HCT116 (cell line): ENCODE measurements at regions not wholly inside any gene's neighbourhood (a gene's known extent, or its start where the extent isn't known, plus 50 kb on each side); places are given as distances from the start of the nearest gene placed in this dataset.

Experiments used
- ATAC-seq: fragments of 200-7000 bp; cut with Tn5 transposase; 2 replicates; pipeline ENCODE4 v1.9.1; 2020; ENCODE audit warnings: mild to moderate bottlenecking, moderate library complexity
- BruUV-seq: library from RNA; stranded (reverse); fragments of 400-500 nt; replicated peaks from 2 replicates; lab custom pipeline; 2021; lab: Mats Ljungman, UMichigan
- CTCF ChIA-PET: fragments of 300-600 bp; sonication (Branson Sonifier 250); formaldehyde crosslinking; loops from one replicate; lab custom pipeline; 2021; ENCODE audit warnings: antibody characterized with exemption; lab: Charles Lee
- POLR2A ChIA-PET: fragments of 300-600, 350-600 bp; sonication (Branson Sonifier 250); formaldehyde crosslinking; loops from one replicate; lab custom pipeline; 2021; ENCODE audit warnings: antibody characterized with exemption; lab: Charles Lee
- RAD21 ChIA-PET, 2 experiments: fragments of 300-600 bp; sonication (Branson Sonifier 250); formaldehyde crosslinking; loops; one replicate each; lab custom pipeline; 2023; ENCODE audit warnings: low total read pairs in 2 of 2; ENCODE audit not compliant: uncharacterized antibody in 2 of 2, unreplicated experiment in 2 of 2, low non-redundant PET in 1 of 2; lab: Charles Lee
- DNase-seq: peaks from one replicate; pipeline ENCODE4 v3.0.0-alpha.2; 2010; ENCODE audit warnings: low read depth, low spot score
- H2AFZ ChIP-seq: fragments of 200-600 bp; shearing (Covaris generic), sonication (generic); 2 replicates; pipeline ENCODE4 v1.6.1; 2017; ENCODE audit warnings: low read depth, mixed run types, mixed read lengths, antibody characterized with exemption, low read length; ENCODE audit not compliant: poor library complexity, severe bottlenecking
- H3K27ac ChIP-seq: 2 replicates; pipeline ENCODE4 v1.5.1; 2012; ENCODE audit warnings: low read depth, low read length
- H3K27me3 ChIP-seq: fragments of 200-600 bp; sonication (generic); 2 replicates; pipeline ENCODE4 v1.6.1; 2016; ENCODE audit warnings: mixed run types, low read length, mixed read lengths; ENCODE audit not compliant: insufficient read depth
- H3K36me3 ChIP-seq, 2 experiments: fragments of 200-500 bp in 1 of 2; fragments of 200-600 bp in 1 of 2; sonication (Bioruptor generic) in 1 of 2; sonication (generic) in 1 of 2; 2 replicates each; pipeline versions ENCODE4 v1.5.1 to v1.6.1; 2014 to 2016; ENCODE audit warnings: low read length in 2 of 2, inconsistent platforms in 1 of 2, mixed read lengths in 1 of 2, mixed run types in 1 of 2; ENCODE audit not compliant: insufficient read depth in 2 of 2, control insufficient read depth in 1 of 2
- H3K4me1 ChIP-seq, 2 experiments: fragments of 200-600 bp in 1 of 2; sonication (generic) in 1 of 2; 2 replicates each; pipeline versions ENCODE4 v1.5.1 to v1.6.1; 2012 to 2017; ENCODE audit warnings: low read length in 2 of 2, inconsistent platforms in 1 of 2, mild to moderate bottlenecking in 1 of 2, mixed read lengths in 1 of 2, mixed run types in 1 of 2, moderate library complexity in 1 of 2; ENCODE audit not compliant: insufficient read depth in 2 of 2, control insufficient read depth in 1 of 2
- H3K4me2 ChIP-seq: fragments of 200-600 bp; sonication (generic); 2 replicates; pipeline ENCODE4 v1.6.1; 2017; ENCODE audit warnings: mixed run types, low read length, mixed read lengths
- H3K4me3 ChIP-seq, 2 experiments: fragments of 200-600 bp in 1 of 2; sonication (generic) in 1 of 2; replicated peaks in 1 of 2; 2 replicates each; pipeline ENCODE4 v1.5.1; 2011 to 2016; ENCODE audit warnings: low read length in 2 of 2, control low read depth in 1 of 2, low read depth in 1 of 2, mild to moderate bottlenecking in 1 of 2, mixed read lengths in 1 of 2, mixed run types in 1 of 2
- H3K79me2 ChIP-seq: fragments of 200-600 bp; sonication (generic); 2 replicates; pipeline ENCODE4 v1.6.1; 2017; ENCODE audit warnings: mild to moderate bottlenecking, mixed run types, low read length, moderate library complexity, mixed read lengths; ENCODE audit not compliant: insufficient read depth
- H3K9ac ChIP-seq: fragments of 200-600 bp; sonication (generic); 2 replicates; pipeline ENCODE4 v1.6.1; 2016; ENCODE audit warnings: low read length, mixed read lengths
- H3K9me2 ChIP-seq: fragments of 200-600 bp; sonication (generic), shearing (Covaris generic); 2 replicates; pipeline ENCODE4 v1.6.1; 2017; ENCODE audit warnings: mixed run types, mild to moderate bottlenecking, moderate library complexity; ENCODE audit not compliant: insufficient read depth
- H3K9me3 ChIP-seq, 2 experiments: fragments of 200-500 bp in 1 of 2; fragments of 200-600 bp in 1 of 2; sonication (Bioruptor generic) in 1 of 2; sonication (generic) in 1 of 2; 2 replicates each; pipeline ENCODE4 v1.6.1; 2014 to 2017; ENCODE audit warnings: low read length in 2 of 2, mixed read lengths in 2 of 2, inconsistent platforms in 1 of 2, low read depth in 1 of 2, mild to moderate bottlenecking in 1 of 2, mixed run types in 1 of 2, moderate library complexity in 1 of 2; ENCODE audit not compliant: control insufficient read depth in 1 of 2, insufficient read depth in 1 of 2
- H4K20me1 ChIP-seq: fragments of 200-600 bp; sonication (generic), shearing (Covaris generic); 2 replicates; pipeline ENCODE4 v1.6.1; 2017; ENCODE audit warnings: mixed run types, mild to moderate bottlenecking, moderate library complexity; ENCODE audit not compliant: insufficient read depth
- ATF3 ChIP-seq: IDR thresholded peaks from 2 replicates; pipeline ENCODE4 v1.6.1; 2012
- CBX3 ChIP-seq: IDR thresholded peaks from 2 replicates; pipeline ENCODE4 v1.6.1; 2012; ENCODE audit warnings: low read depth
- CEBPB ChIP-seq: IDR thresholded peaks from 2 replicates; pipeline ENCODE4 v1.6.1; 2012; ENCODE audit warnings: low read depth
- CTCF ChIP-seq, 3 experiments: fragments of 200-600 bp in 1 of 3; sonication (generic) in 1 of 3; IDR thresholded peaks in 2 of 3; conservative IDR thresholded peaks in 1 of 3; 2 replicates each; pipeline ENCODE4 v1.5.1; 2012 to 2017; ENCODE audit warnings: low read depth in 2 of 3, low read length in 2 of 3, antibody characterized with exemption in 1 of 3, borderline replicate concordance in 1 of 3, control low read depth in 1 of 3, mild to moderate bottlenecking in 1 of 3, mixed read lengths in 1 of 3, mixed run types in 1 of 3, moderate library complexity in 1 of 3; ENCODE audit not compliant: insufficient read depth in 1 of 3
- EGR1 ChIP-seq: IDR thresholded peaks from 2 replicates; pipeline ENCODE4 v1.6.1; 2012; ENCODE audit warnings: low read depth
- ELF1 ChIP-seq: IDR thresholded peaks from 2 replicates; pipeline ENCODE4 v1.6.1; 2012; ENCODE audit warnings: low read depth, borderline replicate concordance
- EZH2phosphoT487 ChIP-seq: fragments of 200-600 bp; IDR thresholded peaks from 2 replicates; pipeline ENCODE4 v1.6.1; 2018; ENCODE audit warnings: antibody characterized with exemption, borderline replicate concordance
- FOSL1 ChIP-seq: IDR thresholded peaks from 2 replicates; pipeline ENCODE4 v1.6.1; 2012; ENCODE audit warnings: low read depth
- MAX ChIP-seq: IDR thresholded peaks from 2 replicates; pipeline ENCODE4 v1.6.1; 2012
- POLR2A ChIP-seq: IDR thresholded peaks from 2 replicates; pipeline ENCODE4 v1.7.0; 2011; ENCODE audit warnings: borderline replicate concordance; ENCODE audit not compliant: insufficient read depth, insufficient read length; ENCODE audit errors: extremely low read depth
- POLR2AphosphoS5 ChIP-seq: IDR thresholded peaks from 2 replicates; pipeline ENCODE4 v1.6.1; 2011; ENCODE audit warnings: mild to moderate bottlenecking, low read depth, low read length, moderate library complexity
- RAD21 ChIP-seq: IDR thresholded peaks from 2 replicates; pipeline ENCODE4 v1.6.1; 2012; ENCODE audit warnings: low read depth, mild to moderate bottlenecking
- SP1 ChIP-seq: IDR thresholded peaks from 2 replicates; pipeline ENCODE4 v1.6.1; 2012; ENCODE audit warnings: low read depth
- TCF7L2 ChIP-seq: IDR thresholded peaks from 2 replicates; pipeline ENCODE4 v1.7.0; 2011; ENCODE audit warnings: borderline replicate concordance, inconsistent platforms; ENCODE audit not compliant: insufficient read depth, insufficient read length; ENCODE audit errors: extremely low read depth
- YY1 ChIP-seq: IDR thresholded peaks from 2 replicates; pipeline ENCODE4 v1.6.1; 2011; ENCODE audit warnings: low read length, low read depth, moderate library complexity, mild to moderate bottlenecking; ENCODE audit not compliant: insufficient replicate concordance; ENCODE audit errors: extremely low read depth
- ZFX ChIP-seq: fragments of 450-650 bp; IDR thresholded peaks from 2 replicates; pipeline ENCODE4 v1.6.1; 2017
- ZNF274 ChIP-seq: fragments of 200-500 bp; sonication (Bioruptor generic); IDR thresholded peaks from 2 replicates; pipeline ENCODE4 v1.6.1; 2014; ENCODE audit warnings: mild to moderate bottlenecking, low read depth, low read length, inconsistent platforms
- intact Hi-C: fragments of 100-400 bp; cut with micrococcal nuclease; formaldehyde crosslinking; loops from 2 replicates; pipeline ENCODE4 v1.10.0; 2022
- TF ChIP-seq, protein P1 (sequence below): IDR thresholded peaks from 2 replicates; pipeline ENCODE4 v1.6.1; 2011; ENCODE audit warnings: mild to moderate bottlenecking, low read length, moderate library complexity; ENCODE audit not compliant: insufficient replicate concordance; ENCODE audit errors: extremely low read depth
- TF ChIP-seq, protein P2 (sequence below): IDR thresholded peaks from 2 replicates; pipeline ENCODE4 v1.6.1; 2012; ENCODE audit warnings: low read depth

GRCh38 chr2:176963568-176964287 is 248.9 kb upstream of the HNRNPA3 start:
- H3K36me3 ChIP-seq, result no peaks in the 10 kb centered on the region
- TF ChIP-seq TCF7L2 (no peak), ZFX (no peak), POLR2AphosphoS5 (no peak), ELF1 (no peak), SP1 (no peak), YY1 (no peak), MAX (no peak), ZNF274 (no peak), RAD21 (no peak), EZH2phosphoT487 (no peak), CTCF (IDR thresholded peaks at IDR 0.05 in 2 of 3, conservative IDR thresholded peaks at IDR 0.05 in 1 of 3; ENCODE audit: borderline replicate concordance in 1 of 3, insufficient read depth in 1 of 3, low read depth in 2 of 3, low read length in 2 of 3) (no peak), EGR1 (no peak), CEBPB (no peak), POLR2A (no peak), CBX3 (no peak), FOSL1 (no peak), ATF3 (no peak)
- TF ChIP-seq, protein P1, sequence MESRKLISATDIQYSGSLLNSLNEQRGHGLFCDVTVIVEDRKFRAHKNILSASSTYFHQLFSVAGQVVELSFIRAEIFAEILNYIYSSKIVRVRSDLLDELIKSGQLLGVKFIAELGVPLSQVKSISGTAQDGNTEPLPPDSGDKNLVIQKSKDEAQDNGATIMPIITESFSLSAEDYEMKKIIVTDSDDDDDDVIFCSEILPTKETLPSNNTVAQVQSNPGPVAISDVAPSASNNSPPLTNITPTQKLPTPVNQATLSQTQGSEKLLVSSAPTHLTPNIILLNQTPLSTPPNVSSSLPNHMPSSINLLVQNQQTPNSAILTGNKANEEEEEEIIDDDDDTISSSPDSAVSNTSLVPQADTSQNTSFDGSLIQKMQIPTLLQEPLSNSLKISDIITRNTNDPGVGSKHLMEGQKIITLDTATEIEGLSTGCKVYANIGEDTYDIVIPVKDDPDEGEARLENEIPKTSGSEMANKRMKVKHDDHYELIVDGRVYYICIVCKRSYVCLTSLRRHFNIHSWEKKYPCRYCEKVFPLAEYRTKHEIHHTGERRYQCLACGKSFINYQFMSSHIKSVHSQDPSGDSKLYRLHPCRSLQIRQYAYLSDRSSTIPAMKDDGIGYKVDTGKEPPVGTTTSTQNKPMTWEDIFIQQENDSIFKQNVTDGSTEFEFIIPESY, result no peak
- TF ChIP-seq, protein P2, sequence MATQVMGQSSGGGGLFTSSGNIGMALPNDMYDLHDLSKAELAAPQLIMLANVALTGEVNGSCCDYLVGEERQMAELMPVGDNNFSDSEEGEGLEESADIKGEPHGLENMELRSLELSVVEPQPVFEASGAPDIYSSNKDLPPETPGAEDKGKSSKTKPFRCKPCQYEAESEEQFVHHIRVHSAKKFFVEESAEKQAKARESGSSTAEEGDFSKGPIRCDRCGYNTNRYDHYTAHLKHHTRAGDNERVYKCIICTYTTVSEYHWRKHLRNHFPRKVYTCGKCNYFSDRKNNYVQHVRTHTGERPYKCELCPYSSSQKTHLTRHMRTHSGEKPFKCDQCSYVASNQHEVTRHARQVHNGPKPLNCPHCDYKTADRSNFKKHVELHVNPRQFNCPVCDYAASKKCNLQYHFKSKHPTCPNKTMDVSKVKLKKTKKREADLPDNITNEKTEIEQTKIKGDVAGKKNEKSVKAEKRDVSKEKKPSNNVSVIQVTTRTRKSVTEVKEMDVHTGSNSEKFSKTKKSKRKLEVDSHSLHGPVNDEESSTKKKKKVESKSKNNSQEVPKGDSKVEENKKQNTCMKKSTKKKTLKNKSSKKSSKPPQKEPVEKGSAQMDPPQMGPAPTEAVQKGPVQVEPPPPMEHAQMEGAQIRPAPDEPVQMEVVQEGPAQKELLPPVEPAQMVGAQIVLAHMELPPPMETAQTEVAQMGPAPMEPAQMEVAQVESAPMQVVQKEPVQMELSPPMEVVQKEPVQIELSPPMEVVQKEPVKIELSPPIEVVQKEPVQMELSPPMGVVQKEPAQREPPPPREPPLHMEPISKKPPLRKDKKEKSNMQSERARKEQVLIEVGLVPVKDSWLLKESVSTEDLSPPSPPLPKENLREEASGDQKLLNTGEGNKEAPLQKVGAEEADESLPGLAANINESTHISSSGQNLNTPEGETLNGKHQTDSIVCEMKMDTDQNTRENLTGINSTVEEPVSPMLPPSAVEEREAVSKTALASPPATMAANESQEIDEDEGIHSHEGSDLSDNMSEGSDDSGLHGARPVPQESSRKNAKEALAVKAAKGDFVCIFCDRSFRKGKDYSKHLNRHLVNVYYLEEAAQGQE, result no peak
- H3K9me2 ChIP-seq, result no peaks in the 10 kb centered on the region
- no peaks in the 10 kb centered on the region for H4K20me1 ChIP-seq
- H3K4me3 ChIP-seq, result no peak overlapping the region
- ChIA-PET CTCF (no interaction called here), RAD21 (interaction anchor here in 1 of 2 experiments (0.7 kb wide), 1 partner anchor 97 kb away, joined by 3 read pairs; no protein-coding TSS in a partner anchor), POLR2A (no interaction called here)
- no peak for DNase-seq
- H3K4me2 ChIP-seq, result no peak overlapping the region
- intact Hi-C loops, result no loop called here
- no peak overlapping the region for H3K9ac ChIP-seq
- peaks cover 63% of the 10 kb centered on the region for H3K27me3 ChIP-seq
- no peaks in the 10 kb centered on the region for H3K4me1 ChIP-seq
- ATAC-seq, result no peak
- H2AFZ ChIP-seq, result no peak overlapping the region
- no TSS peak for BruUV-seq
- H3K79me2 ChIP-seq, result no peaks in the 10 kb centered on the region
- no peaks in the 10 kb centered on the region for H3K9me3 ChIP-seq
- H3K27ac ChIP-seq, result no peak overlapping the region
